ENCODE measurements at regions not wholly inside any gene's neighbourhood (a gene's known extent, or its start where the extent isn't known, plus 50 kb on each side); places are given as distances from the start of the nearest gene placed in this dataset.

DNA sequence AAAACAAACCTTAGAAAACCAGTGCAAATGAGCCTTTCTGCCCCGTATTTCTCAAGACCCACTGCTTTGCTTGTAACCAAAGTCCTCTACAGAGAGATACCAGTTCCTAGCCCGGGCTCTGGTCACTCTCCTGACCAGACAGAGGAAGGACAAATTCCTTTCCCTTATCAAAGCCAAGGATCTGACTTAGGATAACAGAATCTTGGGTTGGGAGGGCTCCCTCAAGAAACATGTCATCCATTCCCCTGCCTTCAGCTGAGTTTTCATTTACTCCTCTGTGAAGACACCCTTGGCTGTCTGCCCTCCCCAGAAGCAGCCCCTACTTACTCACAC, 116.0 kb upstream of the PARP11 start:
- TF ChIP-seq, protein P1, sequence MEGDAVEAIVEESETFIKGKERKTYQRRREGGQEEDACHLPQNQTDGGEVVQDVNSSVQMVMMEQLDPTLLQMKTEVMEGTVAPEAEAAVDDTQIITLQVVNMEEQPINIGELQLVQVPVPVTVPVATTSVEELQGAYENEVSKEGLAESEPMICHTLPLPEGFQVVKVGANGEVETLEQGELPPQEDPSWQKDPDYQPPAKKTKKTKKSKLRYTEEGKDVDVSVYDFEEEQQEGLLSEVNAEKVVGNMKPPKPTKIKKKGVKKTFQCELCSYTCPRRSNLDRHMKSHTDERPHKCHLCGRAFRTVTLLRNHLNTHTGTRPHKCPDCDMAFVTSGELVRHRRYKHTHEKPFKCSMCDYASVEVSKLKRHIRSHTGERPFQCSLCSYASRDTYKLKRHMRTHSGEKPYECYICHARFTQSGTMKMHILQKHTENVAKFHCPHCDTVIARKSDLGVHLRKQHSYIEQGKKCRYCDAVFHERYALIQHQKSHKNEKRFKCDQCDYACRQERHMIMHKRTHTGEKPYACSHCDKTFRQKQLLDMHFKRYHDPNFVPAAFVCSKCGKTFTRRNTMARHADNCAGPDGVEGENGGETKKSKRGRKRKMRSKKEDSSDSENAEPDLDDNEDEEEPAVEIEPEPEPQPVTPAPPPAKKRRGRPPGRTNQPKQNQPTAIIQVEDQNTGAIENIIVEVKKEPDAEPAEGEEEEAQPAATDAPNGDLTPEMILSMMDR (IDR thresholded peaks at IDR 0.05), result no peak
- TF ChIP-seq SIN3A (IDR thresholded peaks at IDR 0.05; ENCODE audit: borderline replicate concordance, insufficient read depth, low read depth, low read length) (no peak), TCF7L2 (IDR thresholded peaks at IDR 0.05; ENCODE audit: low read depth, low read length) (no peak), POLR2AphosphoS5 (IDR thresholded peaks at IDR 0.05; ENCODE audit: low read depth, low read length) (no peak)
- TF ChIP-seq, protein P2, sequence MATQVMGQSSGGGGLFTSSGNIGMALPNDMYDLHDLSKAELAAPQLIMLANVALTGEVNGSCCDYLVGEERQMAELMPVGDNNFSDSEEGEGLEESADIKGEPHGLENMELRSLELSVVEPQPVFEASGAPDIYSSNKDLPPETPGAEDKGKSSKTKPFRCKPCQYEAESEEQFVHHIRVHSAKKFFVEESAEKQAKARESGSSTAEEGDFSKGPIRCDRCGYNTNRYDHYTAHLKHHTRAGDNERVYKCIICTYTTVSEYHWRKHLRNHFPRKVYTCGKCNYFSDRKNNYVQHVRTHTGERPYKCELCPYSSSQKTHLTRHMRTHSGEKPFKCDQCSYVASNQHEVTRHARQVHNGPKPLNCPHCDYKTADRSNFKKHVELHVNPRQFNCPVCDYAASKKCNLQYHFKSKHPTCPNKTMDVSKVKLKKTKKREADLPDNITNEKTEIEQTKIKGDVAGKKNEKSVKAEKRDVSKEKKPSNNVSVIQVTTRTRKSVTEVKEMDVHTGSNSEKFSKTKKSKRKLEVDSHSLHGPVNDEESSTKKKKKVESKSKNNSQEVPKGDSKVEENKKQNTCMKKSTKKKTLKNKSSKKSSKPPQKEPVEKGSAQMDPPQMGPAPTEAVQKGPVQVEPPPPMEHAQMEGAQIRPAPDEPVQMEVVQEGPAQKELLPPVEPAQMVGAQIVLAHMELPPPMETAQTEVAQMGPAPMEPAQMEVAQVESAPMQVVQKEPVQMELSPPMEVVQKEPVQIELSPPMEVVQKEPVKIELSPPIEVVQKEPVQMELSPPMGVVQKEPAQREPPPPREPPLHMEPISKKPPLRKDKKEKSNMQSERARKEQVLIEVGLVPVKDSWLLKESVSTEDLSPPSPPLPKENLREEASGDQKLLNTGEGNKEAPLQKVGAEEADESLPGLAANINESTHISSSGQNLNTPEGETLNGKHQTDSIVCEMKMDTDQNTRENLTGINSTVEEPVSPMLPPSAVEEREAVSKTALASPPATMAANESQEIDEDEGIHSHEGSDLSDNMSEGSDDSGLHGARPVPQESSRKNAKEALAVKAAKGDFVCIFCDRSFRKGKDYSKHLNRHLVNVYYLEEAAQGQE (IDR thresholded peaks at IDR 0.05; ENCODE audit: insufficient read depth in 1 of 2, low read depth in 2 of 2, low read length in 1 of 2), result no peak
